ENCODE measurements at regions not wholly inside any gene's neighbourhood (a gene's known extent, or its start where the extent isn't known, plus 50 kb on each side); places are given as distances from the start of the nearest gene placed in this dataset.
"Not testable (repeated sequence)": the region's sequence is repeated elsewhere in the genome, so short reads cannot be mapped to it uniquely, and the experiment has no call there.

GRCh38 chr2:131686164-131686893 lies 158.6 kb downstream of the CCDC74A start:
- TF ChIP-seq CTCF (conservative IDR thresholded peaks at IDR 0.05); EZH2 (IDR thresholded peaks at IDR 0.05; ENCODE audit: low read depth): not testable (repeated sequence)
